HG03039 (cell line): ENCODE measurements at regions not wholly inside any gene's neighbourhood (a gene's known extent, or its start where the extent isn't known, plus 50 kb on each side); places are given as distances from the start of the nearest gene placed in this dataset.
"Not testable (repeated sequence)": the region's sequence is repeated elsewhere in the genome, so short reads cannot be mapped to it uniquely, and the experiment has no call there.

Experiments used
- ATAC-seq: cut with Tn5 transposase; IDR thresholded peaks from one replicate; pipeline ENCODE4 v1.9.1; 2021; ENCODE audit warnings: mild to moderate bottlenecking, moderate library complexity; ENCODE audit not compliant: unreplicated experiment

GRCh38 chr5:71817891-71818290, 98.8 kb downstream of the CARTPT start:
- no peak for ATAC-seq

DNA sequence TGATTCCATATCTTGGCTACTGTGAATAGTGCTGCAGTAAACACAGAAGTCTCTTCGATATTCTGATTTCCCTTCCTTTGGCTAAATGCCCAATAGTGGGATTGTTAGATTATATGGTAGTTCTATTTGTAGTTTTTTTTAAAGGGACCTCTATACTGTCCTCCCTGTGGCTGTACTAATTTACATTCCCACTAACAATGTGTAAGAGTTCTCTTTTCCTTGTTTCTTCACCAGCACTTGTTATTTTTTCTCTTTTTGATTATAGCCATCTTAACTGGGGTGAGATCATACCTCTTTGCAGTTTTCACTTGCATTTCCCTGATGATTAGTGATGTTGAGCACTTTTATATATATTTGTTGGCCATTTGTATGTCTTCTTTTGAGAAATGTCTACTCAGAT, 102.0 kb downstream of the CARTPT start:
- no peak for ATAC-seq

GRCh38 chr5:71822065-71822464, 103.0 kb downstream of the CARTPT start:
- not testable (repeated sequence) for ATAC-seq

GRCh38 chr5:71825992-71826391, 106.9 kb downstream of the CARTPT start:
- no peak for ATAC-seq

DNA sequence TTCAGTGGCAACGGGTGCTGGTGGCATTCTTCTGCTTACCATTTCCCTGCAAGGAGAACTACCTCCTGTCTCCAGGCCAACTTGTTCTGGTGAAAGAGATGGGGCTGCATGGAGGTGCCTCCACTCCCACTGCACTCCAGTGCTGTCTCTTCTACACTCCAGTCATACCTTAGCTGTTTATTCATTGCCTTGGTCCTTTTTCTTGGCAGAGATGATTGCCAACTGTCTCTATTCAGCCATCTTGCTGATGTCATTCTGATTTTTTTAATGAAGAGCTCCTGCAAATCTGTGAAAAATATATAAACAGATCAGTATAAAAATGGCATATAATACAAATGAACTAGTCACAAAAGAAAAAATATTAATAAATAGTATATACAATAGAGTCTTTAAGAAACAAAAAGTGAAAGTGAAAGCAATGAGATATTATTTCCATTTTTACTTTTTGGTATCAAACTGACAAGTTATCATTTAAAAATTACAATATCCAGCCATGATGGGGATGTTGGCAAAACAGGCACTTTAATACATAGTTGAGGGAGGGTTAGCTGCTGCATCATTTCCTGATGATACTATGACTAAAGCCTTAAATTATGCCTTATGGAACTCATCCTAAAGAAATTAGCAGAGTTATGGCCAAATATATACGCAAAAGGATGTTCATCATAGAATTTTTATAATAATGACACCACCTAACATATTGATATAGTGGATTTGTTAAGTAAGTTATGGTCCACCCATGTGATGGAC, 109.4 kb downstream of the CARTPT start:
- no peak for ATAC-seq

- no peak for ATAC-seq
Observed at GRCh38 chr5:71829206-71829605, 110.1 kb downstream of the CARTPT start.

- ATAC-seq: no peak
Observed at GRCh38 chr5:71830681-71831539, 111.8 kb downstream of the CARTPT start.

GRCh38 chr5:71832812-71833715, 114.0 kb downstream of the CARTPT start:
- no peak for ATAC-seq

GRCh38 chr5:71834601-71835000, 115.5 kb downstream of the CARTPT start:
- no peak for ATAC-seq

GRCh38 chr5:71836084-71836483, 117.0 kb downstream of the CARTPT start:
- no peak for ATAC-seq

DNA sequence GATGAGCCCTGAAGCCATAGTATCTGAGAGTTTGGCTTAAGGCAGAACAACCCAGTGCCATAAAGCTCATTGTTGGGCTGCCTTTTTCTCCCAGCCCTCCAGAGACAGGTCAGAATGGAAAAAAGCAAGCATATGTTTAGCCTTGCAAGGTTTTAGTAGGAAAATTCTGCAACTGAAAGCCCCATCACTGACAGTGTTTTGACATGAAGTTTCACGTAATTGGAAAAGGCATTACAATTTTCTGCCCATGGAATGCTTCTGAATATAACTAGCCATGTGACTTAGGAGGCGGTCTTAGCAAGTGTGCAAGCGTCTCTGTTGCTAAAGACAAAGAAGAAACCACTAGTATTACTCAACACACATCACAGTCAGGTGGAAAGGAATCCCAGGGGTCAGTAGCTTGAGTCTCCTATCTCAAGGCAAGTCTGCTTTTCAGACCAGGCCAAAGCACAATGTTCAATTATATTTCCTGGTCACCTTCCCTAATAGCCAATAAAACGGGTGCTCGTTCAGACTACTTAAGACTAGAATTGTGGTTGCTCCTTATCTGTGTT, 117.6 kb downstream of the CARTPT start:
- ATAC-seq: no peak

- ATAC-seq: no peak
Observed at GRCh38 chr5:71838286-71838685, 119.2 kb downstream of the CARTPT start.

- ATAC-seq: no peak
Observed at GRCh38 chr5:71839096-71839884, 120.2 kb downstream of the CARTPT start.

DNA sequence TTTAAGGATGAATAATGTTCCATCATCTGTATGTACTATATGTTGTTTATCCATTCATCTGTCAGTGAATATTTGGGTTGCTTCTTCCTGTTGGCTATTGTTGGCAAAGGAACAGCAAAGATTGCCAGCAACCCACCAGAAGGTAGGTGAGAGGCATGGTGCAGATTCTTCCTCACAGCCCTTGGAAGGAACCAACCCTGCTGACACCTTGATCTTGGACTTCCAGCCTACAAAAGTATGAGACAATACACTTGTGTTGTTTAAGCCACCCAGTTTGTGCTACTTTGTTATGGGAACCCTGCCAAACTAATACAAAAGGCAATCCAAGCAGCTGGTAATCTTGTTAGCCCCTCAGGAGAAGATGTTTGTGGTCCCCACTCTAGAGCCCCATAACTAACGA, 122.0 kb downstream of the CARTPT start:
- ATAC-seq: no peak

GRCh38 chr5:71843111-71843510, 124.0 kb downstream of the CARTPT start:
- no peak for ATAC-seq

DNA sequence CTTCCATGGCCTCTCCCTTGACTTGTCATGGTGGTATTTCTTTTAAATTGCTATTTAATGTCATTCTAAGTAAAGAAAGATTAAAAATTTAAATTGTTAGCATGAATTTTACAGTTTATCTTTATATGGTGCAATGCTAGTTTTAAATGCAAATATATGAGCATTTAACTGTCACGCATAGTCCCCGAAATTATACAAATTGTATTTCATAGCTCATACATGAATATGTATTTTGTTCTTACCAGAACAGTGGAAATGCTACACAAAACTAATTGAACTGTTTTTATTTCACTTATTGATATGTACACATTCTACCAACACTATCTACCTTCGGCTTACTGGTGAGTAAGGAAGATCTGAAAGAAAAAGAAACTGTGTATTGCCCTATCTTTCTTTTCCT, 125.8 kb downstream of the CARTPT start:
- no peak for ATAC-seq

DNA sequence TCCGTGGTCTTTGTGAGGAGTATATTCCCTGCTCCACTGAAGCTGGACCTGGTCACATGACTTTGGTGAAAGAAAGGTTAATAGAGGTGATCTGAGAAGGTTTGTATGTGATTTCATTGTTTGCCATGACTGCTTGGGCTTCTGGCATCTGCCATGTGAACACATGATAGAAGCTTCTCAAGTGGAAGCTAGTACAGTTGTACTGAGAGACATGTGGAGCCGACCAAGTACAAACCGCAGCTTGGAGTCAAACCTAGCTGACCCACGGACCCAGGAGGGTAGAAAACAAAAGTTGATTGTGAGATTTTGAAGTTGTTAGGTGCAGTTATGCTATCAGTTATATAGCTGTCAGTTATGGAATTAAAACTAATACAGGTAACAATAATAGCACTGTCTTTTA, 140.4 kb downstream of the CARTPT start:
- no peak for ATAC-seq

DNA sequence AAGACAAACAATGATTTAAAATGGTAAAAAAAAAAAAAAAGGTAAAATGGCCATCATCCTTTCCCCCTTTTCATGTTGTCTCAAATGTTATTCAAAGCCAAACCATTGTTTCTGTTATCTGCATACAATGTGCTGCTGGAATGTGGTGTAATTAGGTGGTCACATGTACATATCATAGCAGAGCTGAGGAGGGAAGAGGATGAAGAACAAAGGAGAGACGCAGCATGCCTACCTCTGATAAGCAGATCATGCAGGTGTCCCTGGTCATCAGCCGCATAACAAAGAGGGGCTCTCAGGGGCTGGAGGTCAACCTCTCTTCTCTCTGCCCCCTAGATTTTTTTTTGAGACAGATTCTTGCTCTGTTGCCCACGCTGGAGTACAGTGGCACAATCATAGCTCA, 141.0 kb downstream of the CARTPT start:
- no peak for ATAC-seq

DNA sequence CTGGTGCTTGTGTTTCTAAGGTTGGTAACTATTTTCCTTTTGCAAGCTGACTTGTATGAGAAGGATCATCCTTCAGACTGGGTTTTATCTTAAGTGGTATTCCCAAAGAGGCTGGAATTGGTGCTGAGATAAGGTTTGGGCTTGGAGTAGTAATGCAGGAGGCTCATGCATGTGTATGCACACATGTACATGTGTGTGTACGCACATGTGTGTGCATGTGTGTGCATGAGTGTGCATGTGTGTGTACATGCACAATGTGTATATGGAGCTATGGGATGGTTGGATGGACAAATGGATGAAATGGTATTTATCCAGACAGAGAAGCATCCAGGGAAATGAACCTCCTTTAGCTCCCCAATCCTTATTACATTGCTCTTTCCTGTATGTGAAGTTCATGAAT, 142.6 kb downstream of the CARTPT start:
- ATAC-seq: no peak

DNA sequence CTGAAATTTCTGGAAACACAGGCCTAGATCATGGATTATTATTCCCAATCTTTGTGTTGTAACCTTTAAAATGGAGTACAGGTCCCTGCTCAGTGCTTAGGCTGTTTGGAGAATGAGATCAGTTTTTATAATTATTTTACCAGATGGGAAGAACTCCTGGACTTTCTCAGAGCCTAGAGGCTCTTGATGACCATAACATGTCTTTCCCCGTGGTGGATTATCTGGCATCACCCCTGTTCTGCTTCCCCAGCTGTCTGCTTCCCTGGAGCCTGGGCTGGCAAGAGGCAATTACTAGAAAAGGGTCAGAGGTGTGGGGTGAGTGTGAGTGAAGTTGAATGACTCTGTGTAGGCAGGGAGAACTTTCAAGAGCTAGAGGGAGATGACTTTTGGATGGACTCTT, 143.0 kb downstream of the CARTPT start:
- ATAC-seq: no peak
